ENCODE measurements at regions not wholly inside any gene's neighbourhood (a gene's known extent, or its start where the extent isn't known, plus 50 kb on each side); places are given as distances from the start of the nearest gene placed in this dataset.

GRCh38 chr22:48319321-48320047, 1508.2 kb downstream of the BRD1 start:
- H2AK9ac ChIP-seq (replicated peaks; ENCODE audit: low read depth, low read length, poor library complexity), result no peak overlapping the region
- H4K91ac ChIP-seq (ENCODE audit: insufficient read depth, low read depth, low read length), result no peak overlapping the region
- no peak overlapping the region for H3K18ac ChIP-seq (ENCODE audit: low read depth, low read length)
- POLR2A ChIA-PET (ENCODE audit: unreplicated experiment), result no interaction called here
- H3K9me1 ChIP-seq (ENCODE audit: insufficient read depth, low read length), result no peaks in the 10 kb centered on the region
- H3K14ac ChIP-seq (replicated peaks; ENCODE audit: low read depth, low read length), result no peak overlapping the region
- dilution Hi-C loops (cut with HindIII; ENCODE audit: low sequenced_read_pairs, unreplicated experiment) (no loop called here), in situ Hi-C loops (cut with MboI; ENCODE audit: low sequenced_read_pairs) (no loop called here), intact Hi-C loops (cut with micrococcal nuclease) (no loop called here)
- BruUV-seq (replicated peaks), result no TSS peak
- ATAC-seq (ENCODE audit: low read depth), result no peak
- no peak overlapping the region for H2BK5ac ChIP-seq (ENCODE audit: low read depth, low read length, poor library complexity, severe bottlenecking)
- H4K20me1 ChIP-seq (ENCODE audit: insufficient read depth, low read length), result no peaks in the 10 kb centered on the region
- H3K9ac ChIP-seq (ENCODE audit: low read depth, low read length), result no peak overlapping the region
- no peak for DNase-seq
- H3K4me2 ChIP-seq (ENCODE audit: low read depth, low read length), result no peak overlapping the region
- CTCF ChIA-PET, result no interaction called here
- no peak overlapping the region for H3K4me3 ChIP-seq (ENCODE audit: insufficient read depth, low read depth, low read length)
- no peak overlapping the region for H3K56ac ChIP-seq (ENCODE audit: extremely low read depth, insufficient read depth, low read length)
- H3K27ac ChIP-seq (ENCODE audit: insufficient read depth, low read length), result no peak overlapping the region
- H3K79me1 ChIP-seq (ENCODE audit: low read depth in 1 of 2, low read length in 2 of 2), result no peaks in the 10 kb centered on the region
- H3K4me1 ChIP-seq (ENCODE audit: control insufficient read depth, insufficient read depth, low read length), result no peaks in the 10 kb centered on the region
- H4K5ac ChIP-seq (ENCODE audit: low read depth, low read length), result no peak overlapping the region
- no peaks in the 10 kb centered on the region for H3K36me3 ChIP-seq (ENCODE audit: control insufficient read depth, insufficient read depth, low read length)
- no peak overlapping the region for H2AK5ac ChIP-seq (ENCODE audit: low read depth, low read length)
- H2AFZ ChIP-seq (replicated peaks; ENCODE audit: low read length, poor library complexity), result no peak overlapping the region
- no peak overlapping the region for H3K23ac ChIP-seq (ENCODE audit: low read depth, low read length)
- H2BK120ac ChIP-seq (ENCODE audit: low read depth, low read length), result no peak overlapping the region
- H3K4ac ChIP-seq (ENCODE audit: low read depth, low read length), result no peak overlapping the region
- H4K8ac ChIP-seq (ENCODE audit: low read depth in 2 of 2, low read length in 2 of 2), result no peak overlapping the region
- peaks cover 51% of the 10 kb centered on the region for H3K9me3 ChIP-seq (ENCODE audit: control insufficient read depth, insufficient read depth, low read length)
- H2BK15ac ChIP-seq (ENCODE audit: low read depth, low read length), result no peak overlapping the region
- WGBS, 2 experiments (ENCODE audit: extremely low coverage in 2 of 2, insufficient read length in 1 of 2), result no CpG with 5 or more reads among the region's 14 CpGs
- no peaks in the 10 kb centered on the region for H3K27me3 ChIP-seq (ENCODE audit: control insufficient read depth, insufficient read depth, low read length)
- H2BK20ac ChIP-seq (ENCODE audit: low read depth, low read length), result no peak overlapping the region
- TF ChIP-seq MAZ (IDR thresholded peaks at IDR 0.05; ENCODE audit: borderline replicate concordance, low read depth, low read length) (no peak), MAFK (IDR thresholded peaks at IDR 0.05; ENCODE audit: low read depth, low read length) (no peak), NFE2L2 (IDR thresholded peaks at IDR 0.05; ENCODE audit: low read depth, low read length) (no peak), RAD21 (IDR thresholded peaks at IDR 0.05; ENCODE audit: low read length) (no peak), SMC3 (IDR thresholded peaks at IDR 0.05; ENCODE audit: low read depth, low read length) (no peak), ELK1 (IDR thresholded peaks at IDR 0.05; ENCODE audit: borderline replicate concordance, low read depth, low read length) (no peak)

Measured in IMR-90 (cell line).